ENCODE measurements at regions not wholly inside any gene's neighbourhood (a gene's known extent, or its start where the extent isn't known, plus 50 kb on each side); places are given as distances from the start of the nearest gene placed in this dataset.
"Not testable (repeated sequence)": the region's sequence is repeated elsewhere in the genome, so short reads cannot be mapped to it uniquely, and the experiment has no call there.

DNA sequence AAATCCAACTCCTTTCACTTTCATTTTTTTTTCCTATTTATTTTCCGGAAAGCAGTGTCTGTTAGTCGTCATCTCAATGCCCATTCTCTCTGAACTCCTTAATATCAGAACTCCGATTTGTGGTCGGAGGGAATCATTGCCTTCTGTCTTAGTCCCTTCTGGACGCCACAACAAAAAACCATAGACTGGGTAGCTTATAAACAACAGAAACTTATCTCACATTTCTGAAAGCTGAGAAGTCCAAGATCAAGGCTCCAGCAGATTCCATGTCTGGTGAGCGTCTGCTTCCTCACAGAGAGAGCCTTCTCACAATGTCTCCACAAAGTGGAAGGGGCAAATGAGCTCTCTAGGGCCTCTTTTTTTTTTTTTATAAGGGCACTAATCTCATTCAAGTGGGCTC is 296.6 kb upstream of the CDH11 start:
- DNase-seq (ENCODE audit: low spot score): no peak

GRCh38 chr16:65415460-65415859 is 293.6 kb upstream of the CDH11 start:
- DNase-seq (ENCODE audit: low spot score): no peak

DNA sequence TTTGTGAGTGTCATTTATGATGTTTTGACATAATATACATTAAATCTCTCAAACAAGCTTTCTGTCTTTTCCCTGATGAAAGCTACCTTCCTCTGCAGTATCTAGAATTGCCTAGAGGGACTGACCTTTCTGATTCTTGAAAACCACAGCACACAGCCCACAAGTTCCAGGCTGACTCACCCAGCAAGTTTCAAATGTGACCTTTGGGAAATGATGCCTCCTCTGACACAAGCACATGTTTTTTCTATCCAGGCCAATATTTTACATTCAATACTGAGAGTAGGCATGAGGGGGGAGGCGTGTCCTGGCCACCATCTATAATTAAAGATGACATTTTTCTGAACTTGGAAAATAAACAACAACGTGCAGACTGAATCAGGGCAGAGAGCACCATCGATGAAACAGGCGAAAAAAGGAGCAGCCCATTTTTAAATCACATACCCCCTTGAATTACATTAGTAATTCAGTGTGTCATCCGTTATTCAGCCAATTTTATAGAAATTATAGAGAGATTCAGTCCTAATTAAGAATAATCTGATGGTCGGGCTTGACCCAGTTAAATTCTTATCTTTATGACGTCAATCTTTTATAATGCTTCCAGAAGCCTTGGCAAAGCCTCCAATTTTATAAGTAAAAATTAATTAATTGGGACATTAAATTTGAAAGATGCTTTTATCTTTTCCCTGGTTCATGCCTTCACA is 292.6 kb upstream of the CDH11 start:
- DNase-seq (ENCODE audit: low spot score): no peak

DNA sequence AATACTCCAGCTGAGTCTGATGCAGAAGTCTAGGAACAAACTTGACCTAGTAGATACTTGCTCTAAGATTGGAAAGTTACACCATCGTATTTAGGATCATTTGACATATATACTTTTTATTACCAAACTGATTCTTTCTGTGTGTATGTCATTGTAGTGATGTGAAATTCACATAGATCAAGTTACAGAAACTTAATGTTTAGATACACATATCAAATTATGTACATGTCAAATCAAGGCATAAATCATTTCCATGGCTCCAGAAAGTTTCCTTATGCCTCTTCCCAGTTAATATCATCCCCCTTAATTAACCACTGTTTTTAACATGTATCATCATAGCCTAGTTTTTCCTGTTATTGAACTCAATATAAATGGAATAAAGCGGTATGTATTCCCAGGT is 292.0 kb upstream of the CDH11 start:
- no peak for DNase-seq (ENCODE audit: low spot score)

DNA sequence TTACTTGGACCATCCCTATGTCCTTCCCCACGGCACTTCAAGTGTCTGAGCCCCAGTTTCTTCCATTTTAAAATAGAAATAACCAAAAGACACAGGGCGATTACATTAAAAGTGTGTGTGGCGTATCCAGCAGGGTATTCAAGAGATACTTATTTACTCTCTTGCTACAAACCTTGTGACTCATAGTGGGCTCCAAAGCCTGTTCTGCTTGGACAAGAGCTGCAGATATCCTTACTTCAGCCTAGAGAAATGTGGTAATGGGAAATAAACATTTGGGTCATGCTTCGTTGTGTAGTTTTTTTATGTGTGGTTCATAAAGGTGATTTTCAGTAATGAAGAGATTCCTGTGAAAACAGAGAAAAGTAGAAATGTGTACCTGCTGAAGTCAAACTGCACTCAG is 288.9 kb upstream of the CDH11 start:
- DNase-seq (ENCODE audit: low spot score): no peak

- DNase-seq (ENCODE audit: low spot score): no peak
Observed at GRCh38 chr16:65409510-65409909, 287.6 kb upstream of the CDH11 start.

DNA sequence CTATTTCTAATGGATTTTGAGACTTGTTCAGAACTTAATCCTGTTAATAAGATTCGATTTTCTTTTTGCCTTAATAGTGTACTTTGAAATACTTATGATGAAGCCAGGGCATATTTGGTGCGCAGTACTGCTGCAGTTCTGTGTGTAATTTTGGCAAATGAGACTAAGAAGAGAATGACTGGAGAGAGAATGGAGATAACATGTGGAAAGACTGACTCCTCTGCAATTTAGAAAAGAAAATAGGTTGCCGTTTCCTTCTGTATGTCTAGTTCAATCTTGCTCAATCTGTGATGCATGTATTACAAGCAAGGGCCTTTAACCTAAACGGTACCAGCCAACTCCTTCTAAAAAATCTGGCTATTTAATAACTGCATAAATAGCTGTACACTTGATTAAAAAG is 285.1 kb upstream of the CDH11 start:
- no peak for DNase-seq (ENCODE audit: low spot score)

- no peak for DNase-seq (ENCODE audit: low spot score)
Observed at GRCh38 chr16:65406116-65406515, 284.3 kb upstream of the CDH11 start.

GRCh38 chr16:65394281-65394680 is 272.4 kb upstream of the CDH11 start:
- DNase-seq (ENCODE audit: low spot score): no peak

GRCh38 chr16:65392806-65393565 is 271.1 kb upstream of the CDH11 start:
- DNase-seq (ENCODE audit: low spot score): no peak

GRCh38 chr16:65388592-65388991 is 266.7 kb upstream of the CDH11 start:
- DNase-seq (ENCODE audit: low spot score): no peak

DNA sequence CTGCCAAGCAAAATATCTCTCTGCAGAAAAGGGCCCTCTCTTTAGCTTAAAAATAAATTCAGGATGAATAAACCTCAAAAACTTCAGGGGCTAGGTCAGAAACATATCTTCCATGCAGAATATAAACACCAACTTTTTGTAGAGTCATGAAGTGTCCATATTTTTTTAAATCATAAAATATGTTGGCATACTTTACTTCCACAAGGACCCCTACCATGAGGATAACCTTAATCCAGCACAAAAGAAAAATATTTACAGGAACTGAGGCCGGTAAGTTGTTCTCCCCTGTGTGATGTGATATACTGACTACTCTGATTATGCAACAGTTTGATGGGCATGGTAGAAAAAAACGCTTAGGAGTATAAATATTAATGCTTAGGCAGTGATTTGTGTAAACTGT is 264.8 kb upstream of the CDH11 start:
- no peak for DNase-seq (ENCODE audit: low spot score)

DNA sequence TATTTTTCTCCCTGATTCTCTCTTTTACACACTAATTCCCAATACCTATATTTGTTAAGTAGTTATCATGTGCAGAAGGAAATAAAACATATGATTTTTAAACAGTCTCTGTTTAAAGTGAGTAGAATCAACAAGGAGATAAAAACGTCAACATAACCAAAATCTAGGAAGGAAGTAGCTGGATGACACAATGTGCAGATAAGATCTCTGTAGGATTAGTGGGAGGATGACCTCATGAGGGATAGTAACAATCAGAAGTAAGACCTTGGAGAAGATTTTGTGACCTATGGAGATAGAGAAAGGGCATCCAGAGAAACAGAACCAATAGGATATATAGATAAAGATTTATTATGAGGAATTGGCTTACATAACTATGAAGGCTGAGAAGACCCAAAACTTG is 262.6 kb upstream of the CDH11 start:
- no peak for DNase-seq (ENCODE audit: low spot score)

DNA sequence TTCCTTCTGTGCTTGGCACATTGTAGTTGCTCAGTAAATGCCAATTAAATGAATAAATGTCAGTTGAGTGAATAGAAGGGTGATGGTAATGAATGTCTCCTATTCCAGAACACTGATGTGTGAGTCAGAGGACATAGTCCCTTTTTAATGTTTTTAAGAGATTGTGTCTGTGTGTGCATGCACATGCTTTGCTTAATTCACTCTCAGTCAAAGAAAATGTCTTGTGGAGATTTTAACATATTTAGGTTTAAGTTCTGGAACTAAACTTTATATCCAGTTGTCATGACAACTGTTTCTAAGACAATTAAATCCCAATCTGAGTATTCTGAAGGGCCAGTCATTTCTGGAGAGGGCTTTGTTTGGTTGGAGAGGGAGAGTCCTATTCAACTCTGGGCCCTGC is 255.3 kb upstream of the CDH11 start:
- no peak for DNase-seq (ENCODE audit: low spot score)

DNA sequence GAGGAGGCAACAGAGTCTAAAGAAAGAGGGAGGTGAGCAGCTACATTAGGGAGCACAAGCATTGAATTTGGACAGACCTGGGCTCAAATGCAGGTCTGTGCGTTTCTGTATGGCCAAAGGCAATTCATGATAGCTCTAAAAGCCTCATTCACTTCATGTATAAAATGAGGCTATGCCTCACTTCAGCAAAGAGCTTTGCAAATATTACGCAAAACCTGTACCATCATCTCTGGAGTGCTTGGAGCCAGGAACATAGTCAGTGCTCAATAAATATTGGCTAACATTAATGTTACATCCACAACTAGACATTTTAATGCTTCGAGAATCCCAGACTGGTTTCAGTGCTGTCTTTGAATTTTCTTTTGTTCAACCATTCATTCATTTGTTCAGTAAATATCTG is 254.7 kb upstream of the CDH11 start:
- DNase-seq (ENCODE audit: low spot score): no peak

DNA sequence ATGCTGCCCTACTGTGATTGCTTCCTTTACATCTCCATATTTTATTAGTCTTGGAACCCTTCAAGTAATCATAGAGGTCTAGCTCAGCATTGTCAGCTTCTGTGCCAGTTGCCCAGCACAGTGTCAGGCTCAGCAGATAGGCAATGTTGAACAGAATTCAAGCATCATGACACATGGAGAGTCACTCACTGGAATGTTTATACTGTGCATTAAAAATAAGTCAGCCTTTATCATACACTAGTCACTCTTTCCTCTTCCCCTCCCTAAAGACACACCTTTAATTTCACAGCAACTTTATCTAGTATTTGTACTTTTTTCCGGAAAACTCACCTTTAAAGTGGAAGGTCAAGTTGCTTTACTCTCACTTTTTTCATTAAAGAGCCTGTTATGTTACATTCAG is 253.8 kb upstream of the CDH11 start:
- DNase-seq (ENCODE audit: low spot score): no peak

- DNase-seq (ENCODE audit: low spot score): no peak
Observed at GRCh38 chr16:65373097-65373496, 251.2 kb upstream of the CDH11 start.

- DNase-seq (ENCODE audit: low spot score): no peak
Observed at GRCh38 chr16:65372171-65372570, 250.3 kb upstream of the CDH11 start.

DNA sequence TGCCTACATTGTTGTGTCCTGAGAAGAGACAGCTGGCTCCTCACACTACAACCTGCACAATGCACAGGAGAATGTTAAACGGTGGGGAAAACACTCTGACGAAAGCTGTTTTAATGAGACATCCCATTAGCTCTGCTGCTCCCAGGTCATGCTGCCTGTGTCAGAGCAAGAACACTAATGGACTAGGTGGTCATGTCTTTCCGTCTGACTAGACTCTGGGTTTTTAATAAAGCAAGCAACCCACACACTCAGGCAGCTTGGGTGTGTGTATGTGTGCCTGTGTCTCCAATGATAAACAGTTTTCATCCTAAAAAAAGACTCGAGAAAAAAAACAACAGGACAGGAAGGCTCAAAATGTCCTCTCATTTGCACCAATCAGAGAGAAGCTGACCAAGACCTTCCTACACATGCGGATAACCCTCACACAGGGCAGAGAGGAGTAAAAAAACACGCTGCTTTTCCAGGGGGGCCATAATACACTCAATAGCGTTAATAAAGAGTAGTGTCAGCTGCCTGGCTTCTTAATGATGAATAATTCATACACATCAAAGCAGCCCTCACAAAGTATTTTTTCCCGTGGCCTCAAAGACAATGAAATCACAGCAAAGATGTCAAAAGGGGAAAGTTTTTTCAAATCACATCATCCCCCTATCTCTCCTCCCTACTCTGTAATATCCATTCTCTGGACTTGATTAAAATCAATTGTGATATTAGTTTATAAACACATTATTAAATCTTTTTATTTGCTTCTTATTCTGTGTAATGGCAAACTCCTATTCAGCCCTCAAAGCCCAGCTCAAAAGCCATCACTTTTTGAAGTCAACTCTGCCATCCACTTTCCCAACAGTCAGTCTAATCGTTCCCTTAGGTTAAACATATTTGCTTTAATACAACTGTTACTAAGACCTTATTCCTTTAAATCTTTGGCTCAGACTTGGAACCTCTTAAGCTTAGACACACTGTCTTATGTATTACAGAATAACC is 244.2 kb upstream of the CDH11 start:
- no peak for DNase-seq (ENCODE audit: low spot score)

DNA sequence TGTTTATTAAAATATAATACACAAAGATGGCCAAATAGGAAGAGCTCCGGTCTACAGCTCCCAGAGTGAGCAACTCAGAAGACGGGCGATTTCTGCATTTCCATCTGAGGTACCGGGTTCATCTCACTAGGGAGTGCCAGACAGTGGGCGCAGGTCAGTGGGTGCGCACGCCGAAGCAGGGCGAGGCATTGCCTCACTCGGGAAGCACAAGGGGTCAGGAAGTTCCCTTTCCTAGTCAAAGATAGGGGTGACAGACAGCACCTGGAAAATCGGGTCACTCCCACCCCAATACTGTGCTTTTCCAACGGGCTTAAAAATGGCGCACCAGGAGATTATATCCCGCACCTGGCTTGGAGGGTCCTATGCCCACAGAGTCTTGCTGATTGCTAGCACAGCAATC is 234.9 kb upstream of the CDH11 start:
- not testable (repeated sequence) for DNase-seq (ENCODE audit: low spot score)

DNA sequence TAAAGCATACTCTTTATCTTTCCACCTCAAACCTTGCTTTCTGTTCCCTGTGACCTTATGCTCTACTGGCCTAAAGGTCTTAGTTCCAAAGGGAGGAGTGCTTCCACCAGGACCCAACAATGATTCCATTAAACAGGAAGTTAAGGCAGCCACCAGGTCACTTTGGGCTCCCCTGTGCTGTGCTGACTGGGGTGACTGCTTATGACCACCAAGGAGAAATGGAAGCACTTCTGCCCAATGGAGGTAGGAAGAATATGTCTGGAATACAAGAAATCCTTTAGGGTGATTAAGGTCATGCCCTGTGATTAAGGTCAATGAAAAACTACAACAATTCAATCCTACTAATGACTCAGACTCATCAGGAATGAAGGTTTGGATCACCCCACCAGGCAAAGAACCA is 233.8 kb upstream of the CDH11 start:
- no peak for DNase-seq (ENCODE audit: low spot score)

DNA sequence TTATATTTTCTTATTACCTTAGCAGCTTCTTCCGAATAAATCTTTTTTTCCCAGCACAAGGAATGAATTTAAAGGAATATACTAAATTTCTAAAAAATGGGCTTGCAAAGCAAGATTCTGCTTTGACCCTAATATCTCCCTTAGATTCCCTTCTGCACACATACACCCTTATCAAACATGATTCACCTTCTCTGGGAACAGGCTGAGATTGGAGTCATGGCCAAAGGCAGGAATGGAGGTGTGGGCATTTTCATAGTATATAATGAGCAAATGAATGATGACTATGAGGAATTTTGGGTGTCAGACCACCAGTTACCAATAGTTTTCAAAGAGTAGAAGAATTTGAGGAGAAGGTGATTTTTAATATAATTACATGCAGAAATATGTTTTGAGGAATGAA is 231.3 kb upstream of the CDH11 start:
- DNase-seq (ENCODE audit: low spot score): no peak
